Inferior parietal cortex (tissue), 1 donor: ENCODE measurements at regions not wholly inside any gene's neighbourhood (a gene's known extent, or its start where the extent isn't known, plus 50 kb on each side); places are given as distances from the start of the nearest gene placed in this dataset.
"Not testable (repeated sequence)": the region's sequence is repeated elsewhere in the genome, so short reads cannot be mapped to it uniquely, and the experiment has no call there.

ENCODE experiments used
- DNase-seq: peaks from one replicate; pipeline ENCODE4 v3.0.0-alpha.2; 2016; ENCODE audit errors: extremely low spot score

DNA sequence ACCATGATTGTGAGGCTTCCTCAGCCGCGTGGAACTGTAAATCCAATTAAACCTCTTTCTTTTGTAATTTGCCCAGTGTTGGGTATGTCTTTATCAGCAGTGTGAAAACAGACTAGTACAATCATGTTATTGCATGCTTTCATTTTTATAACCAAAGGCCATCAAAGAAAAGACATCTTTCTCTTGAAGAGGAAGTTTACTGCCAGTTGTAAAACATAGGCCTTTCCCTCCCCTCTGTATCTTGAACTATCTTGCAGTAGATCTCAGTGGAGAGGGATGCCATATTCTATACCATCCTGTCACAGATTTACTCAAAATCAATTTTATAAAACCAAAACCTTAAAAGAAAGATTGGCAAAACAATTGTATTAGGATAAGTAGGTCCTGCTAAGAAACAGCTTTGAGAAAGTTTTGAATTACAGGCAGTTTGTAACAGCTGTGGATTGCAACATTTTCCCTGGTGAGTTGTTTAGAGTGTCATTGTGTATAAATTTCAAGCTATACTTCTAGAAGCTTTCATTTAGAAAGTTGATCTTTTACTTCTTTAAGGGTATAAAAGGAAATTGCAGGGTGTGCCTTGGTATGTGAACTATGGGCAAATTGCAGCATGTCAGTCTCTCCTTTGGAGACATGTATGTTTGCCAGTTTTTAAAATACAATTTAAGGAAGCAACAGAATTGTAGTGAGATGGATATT is 128.0 kb downstream of the ATP23 start:
- no peak for DNase-seq

DNA sequence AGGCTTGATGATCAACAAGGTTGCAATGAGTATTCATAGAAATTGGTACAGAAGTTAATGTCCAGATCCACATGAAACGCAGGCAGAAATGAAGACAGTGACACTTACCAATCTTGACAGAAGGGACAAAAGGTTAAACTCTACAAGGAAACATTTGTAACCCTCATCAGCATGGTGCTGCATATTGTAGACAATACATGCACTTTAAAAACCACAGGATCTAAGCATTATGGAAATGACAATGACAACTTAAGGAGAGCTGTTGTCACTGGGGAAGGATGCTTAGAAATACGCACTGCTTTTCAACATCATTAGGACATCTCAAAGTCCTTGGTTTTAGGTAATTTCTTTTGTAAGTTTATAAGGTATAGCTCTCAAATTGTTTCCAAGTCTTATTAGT is 130.6 kb downstream of the ATP23 start:
- DNase-seq = no peak

DNA sequence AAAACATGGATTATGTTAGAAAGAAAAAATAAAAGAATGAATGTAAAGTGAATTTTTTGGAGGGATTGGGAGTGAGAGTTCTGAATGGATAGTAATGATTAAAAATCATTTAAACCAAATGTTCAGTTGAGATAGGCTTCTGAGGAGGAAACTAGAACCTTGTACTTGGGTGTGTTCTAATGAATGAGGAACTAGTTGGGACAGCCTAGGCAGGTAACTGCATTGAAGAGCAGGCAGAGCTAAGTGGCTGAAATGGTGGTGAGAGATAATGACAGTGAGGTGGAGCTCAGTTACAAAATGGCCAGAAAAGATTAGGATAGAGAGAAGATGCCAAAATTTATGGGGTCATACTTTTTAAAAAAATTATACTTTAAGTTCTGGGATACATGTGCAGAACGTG is 132.9 kb downstream of the ATP23 start:
- DNase-seq = no peak

DNA sequence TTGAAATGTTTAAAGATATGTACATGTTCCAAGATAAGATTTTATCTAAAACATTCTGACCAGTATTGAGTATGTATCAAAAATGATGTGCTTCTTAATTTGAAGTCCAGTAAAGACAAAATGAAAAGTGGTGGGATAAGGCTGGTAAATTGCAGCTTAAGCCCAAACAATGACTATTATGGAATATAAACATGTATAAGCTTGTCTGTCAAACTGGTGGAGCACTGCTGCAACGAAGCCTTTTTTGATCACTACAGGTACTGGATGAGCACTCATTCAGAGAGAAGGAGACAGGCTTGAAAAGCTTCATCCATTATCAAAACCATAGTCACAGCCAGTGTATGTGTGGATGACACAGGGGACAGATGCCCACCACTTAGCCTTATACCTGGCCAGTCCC is 138.4 kb downstream of the ATP23 start:
- DNase-seq = no peak

DNA sequence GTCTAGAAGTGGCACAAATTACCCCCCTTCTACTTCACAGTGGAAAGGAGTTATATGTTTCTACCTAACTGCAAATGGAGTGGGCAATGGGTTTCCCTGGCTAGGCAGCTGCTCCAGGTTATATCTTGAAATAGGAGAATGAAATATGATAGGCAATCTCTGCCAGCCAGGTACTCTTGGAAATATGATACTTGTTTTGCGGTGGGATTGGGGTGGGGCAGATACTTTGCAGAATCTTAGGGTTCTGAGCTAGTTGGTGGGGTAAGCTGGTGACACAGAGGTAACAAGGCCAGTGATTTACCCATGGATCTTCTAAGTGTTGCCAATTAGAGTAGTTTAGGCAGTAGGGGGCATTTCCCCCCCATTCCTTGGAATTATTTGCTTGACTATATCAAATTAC is 140.1 kb downstream of the ATP23 start:
- DNase-seq = no peak

DNA sequence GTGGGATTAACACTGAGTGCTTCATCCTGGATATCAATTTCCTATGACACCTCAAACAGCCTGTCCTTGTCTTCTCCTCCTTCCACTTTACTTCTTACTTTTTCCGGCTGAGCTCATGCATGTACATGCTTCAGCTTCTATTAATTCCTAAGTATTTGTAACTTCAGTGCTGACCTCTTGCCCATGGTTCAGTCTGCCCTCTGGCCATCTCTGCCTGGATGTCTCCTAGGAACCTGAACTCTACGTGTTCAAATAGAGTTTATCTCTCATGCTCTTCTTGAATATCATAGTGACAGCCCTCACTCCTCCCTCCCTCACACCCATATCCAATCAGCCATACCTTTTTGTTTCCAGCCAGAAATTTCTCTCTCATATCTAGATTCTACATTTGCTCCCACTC is 141.6 kb downstream of the ATP23 start:
- no peak for DNase-seq

DNA sequence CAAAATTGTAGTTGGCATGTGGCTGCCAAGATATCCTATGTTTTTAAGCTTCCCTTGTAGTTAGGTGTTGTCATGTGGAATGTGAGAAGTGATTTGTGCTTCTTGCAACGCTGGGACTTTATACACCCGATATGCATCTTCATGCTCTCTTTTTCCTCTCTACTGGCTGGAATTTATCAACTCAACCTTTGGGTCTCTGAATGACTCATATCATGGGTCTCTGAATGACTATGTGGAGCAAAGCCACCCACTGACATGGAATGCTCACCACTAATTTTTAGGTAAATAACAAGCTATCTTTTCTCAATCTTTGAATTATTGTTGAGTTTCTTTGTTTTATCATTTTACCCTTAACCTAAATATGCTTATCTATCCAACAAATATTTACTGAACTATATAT is 144.6 kb downstream of the ATP23 start:
- DNase-seq = no peak

DNA sequence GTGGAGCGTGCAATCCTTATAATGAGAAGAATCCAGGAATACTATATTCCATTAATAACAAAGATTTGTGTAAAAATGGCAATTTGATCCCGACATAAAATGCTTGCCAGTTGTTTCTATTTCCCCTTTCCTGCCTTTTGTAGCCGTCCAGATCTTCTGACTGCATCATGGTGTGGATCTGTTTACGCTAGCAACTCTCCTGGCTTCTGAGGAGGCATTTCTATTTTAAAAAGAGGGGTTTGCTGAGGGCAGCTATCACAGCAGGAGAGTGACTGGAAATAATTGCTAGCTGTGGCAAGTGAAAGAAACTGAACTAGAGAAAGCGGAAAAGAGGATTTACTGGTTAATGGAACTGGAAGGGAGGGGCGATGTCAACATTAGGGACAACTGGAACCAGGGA is 145.6 kb downstream of the ATP23 start:
- DNase-seq = no peak

DNA sequence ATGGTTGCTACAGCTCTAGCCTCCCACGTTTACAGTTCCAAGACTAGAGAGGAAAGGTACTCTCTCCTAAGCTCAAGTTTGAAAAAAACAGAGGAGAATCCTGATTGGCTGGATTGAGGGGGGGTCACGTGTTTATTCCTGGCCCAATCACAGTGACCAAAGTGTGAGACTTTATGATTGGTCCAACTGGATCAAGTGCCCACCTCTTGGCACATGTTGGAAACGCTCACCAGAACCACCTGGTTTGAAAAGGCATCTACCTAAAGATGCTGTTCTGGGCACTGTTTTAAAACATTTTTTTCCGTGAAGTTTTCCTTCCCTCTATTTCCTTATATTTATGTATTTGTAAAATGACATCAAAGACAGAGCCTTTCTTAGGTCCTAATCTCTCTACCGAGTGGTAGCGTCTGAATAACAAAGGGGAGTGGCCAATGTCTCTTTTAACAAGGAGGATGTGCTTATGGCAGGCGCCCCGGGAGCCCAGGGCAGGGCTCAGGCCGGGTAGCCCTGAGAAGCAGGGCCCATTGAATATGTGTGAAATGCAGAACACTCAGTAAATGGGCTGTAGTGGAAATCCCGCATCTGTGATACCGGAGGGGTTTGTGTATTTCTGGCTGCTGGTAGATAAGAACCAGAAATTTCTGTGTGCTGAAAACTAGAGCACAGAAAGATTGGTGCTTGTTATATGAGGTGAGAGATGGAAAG is 146.2 kb downstream of the ATP23 start:
- DNase-seq = no peak

DNA sequence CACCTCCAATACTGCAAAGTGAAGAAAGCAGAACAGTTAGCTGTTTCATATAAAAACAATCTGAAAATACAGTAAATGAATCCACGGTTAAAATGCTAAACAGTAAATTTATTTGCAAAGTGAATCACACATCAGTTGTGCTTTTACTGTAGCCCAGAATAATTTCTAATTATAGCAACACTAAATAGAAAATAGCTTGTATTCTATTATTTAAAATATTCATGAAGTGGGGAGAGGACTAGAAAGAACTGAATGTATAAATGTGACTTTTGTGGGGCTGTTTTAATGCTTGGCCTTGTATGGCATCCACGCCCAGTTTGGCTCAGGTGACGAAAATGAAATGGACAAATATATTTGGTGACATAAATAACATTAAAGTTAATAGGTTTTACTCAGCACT is 148.2 kb downstream of the ATP23 start:
- no peak for DNase-seq

DNA sequence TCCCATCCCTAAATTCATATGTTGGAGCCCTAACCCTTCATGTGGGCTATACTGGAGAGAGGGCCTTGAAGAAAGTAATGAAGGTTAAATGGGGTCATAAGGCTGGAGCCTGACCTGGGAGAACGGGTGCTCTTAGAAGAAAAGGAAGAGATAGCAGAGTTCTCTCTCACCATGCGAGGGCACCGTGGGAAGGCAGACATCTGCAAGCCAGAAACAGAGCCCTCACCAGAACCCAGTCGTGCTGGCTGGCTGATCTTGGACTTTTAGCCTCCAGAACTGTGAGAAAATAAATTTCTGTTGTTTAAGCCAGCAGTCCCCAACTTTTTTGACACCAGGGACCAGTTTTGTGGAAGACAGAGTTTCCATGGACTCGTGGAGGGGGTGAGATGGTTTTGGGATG is 149.3 kb downstream of the ATP23 start:
- DNase-seq = no peak

DNA sequence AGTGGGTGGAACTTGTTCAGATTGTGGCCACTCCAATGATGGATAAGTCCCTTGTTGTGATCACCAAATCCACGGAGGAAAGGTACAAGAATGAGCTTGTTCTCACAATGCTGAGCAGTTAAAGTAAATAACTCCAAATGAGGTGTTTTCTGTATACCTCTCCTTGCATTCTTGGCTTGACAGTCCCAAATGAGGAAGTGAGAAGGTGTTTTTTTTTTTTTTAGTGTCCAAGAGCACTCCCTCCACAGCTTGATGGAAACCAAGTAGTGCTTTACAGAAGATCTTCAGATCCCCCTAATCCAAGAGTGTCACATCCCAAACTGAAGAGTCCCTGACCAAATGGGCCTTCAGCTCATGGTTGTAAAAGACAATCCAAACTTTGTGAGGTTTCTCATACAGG is 153.6 kb downstream of the ATP23 start:
- no peak for DNase-seq

DNA sequence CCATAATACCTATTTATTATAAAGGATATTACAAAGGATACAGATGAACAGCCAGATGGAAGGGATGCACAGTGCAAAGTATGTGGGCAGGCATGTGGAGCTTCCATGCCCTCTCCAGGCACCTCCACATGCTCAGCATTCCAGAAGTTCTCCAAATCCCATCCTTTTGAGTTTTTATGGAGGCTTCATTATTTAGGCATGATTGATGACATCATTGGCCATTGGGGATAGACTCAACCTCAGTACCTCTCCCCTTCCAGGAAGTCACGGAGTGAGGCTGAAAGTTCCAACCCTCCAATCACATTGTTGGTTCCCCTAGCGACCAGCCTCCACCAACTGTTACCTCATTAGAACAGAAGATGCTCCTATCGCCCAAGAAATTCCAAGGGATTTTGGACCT is 156.4 kb downstream of the ATP23 start:
- no peak for DNase-seq

DNA sequence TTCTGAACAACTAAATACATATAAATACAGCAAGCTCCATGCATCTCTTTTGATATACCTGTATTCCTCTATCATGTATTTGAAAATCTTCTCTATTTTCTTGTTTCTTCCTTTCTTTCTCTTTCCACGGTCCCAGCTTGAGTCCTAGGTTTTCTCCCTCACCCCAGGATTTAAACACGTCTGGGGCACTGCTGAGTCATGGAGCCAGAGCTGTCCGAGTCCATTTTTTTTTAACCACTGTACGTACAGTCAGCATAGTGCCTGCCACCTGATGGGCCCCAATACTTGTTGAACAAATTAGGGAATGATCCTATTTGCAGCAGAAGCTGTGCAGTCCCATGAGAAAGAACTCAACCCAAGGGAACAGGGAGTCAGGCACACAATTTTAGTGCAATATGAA is 158.1 kb downstream of the ATP23 start:
- DNase-seq = no peak

DNA sequence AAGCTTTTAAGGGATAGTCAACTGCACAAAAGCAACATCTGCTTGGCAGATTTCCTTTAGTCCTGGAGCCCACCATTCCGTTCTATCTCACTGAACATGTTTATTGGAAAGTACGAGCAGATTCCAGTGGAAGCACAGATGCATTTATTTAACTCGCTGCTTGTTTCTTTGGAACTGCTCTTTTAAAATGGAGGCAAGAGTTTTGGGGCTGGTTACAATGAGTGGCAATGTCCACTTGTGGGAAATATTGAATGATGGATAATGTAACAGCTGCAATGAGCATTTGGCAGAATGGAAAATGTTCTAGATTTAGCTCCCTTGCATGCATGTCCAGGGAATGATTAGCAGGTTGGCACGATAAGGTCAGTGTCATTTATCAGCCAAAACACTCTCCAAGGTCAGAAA is 163.0 kb downstream of the ATP23 start:
- DNase-seq = no peak

DNA sequence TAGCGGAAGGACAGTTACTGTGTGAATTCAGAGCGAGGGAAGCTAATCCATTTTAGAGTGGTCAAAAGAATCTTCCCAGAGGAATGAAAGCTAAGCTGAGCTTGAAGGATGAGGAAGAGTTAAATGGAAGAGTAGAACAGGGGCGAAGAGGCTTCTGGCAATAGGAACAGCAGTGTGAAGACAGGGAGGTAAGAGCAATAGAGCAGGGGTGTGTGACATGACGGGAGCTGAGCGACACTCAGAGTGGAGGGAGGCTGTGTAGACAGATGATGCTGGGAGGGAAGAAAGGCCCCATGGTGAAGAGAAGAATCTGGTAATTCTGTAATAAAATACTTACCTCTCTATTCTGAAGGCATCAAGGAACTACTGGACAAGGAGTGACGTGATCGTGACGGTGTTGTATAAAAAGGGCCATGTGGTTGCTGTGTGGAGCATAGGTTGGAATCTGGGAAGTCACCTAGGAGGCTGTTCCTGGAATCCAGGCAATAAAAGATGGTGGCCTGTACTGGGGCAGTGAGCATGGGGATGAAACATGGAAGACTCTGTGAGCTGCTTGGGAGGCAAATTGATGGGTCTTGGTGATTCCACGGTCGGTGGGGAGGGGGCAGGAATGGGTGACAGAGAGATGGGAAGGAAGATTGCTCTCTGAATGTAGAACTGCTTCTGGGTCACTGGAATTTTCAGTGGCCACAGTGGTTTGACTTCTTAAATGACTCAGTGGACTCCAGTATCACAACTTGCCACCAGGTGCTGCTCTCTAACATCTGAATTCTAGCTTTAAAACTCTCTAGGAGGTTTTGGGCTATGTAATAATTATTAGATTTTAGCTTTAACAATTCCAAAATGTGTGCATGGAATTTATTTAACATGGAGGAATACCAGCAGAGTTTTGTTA is 164.1 kb downstream of the ATP23 start:
- no peak for DNase-seq

DNA sequence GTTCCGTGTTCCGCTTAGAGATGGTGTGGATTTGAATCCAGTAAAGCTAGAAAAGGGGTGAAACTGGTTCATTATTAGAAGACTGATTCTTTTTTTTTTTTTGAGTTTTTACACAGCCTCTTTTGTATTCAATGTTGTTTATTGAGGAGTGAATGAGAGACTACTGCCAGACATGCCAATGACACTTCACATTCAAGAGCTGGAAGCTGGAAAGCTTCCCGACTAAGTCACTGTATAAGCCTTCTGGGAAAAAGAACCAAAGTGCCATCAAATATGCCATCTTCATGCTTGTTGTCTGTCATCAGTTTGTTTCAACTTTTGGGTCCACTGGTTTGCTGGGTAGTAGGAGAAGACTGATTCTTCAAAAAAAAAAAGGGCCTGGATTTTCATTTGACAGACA is 164.8 kb downstream of the ATP23 start:
- peak; percentile 7 for DNase-seq

DNA sequence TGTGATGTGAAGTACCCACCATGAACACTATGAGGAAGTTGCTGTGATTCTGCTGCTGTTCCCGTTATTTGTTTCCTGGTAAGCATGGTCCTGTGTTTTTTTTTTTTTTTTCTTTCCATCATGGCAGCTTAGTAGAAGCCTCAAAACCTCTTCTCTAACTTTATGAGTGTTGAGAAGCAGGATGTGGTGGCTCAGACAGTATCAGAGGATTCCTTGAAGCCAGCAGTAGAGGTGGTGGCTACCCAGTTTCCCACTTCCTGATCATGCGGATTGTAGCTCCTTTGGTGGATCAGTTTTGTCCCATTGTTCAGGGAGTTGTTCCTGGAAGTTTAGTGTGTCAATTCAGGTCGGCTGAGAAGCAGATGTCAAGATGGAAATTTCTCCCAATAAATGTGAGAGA is 175.8 kb downstream of the ATP23 start:
- DNase-seq = no peak

DNA sequence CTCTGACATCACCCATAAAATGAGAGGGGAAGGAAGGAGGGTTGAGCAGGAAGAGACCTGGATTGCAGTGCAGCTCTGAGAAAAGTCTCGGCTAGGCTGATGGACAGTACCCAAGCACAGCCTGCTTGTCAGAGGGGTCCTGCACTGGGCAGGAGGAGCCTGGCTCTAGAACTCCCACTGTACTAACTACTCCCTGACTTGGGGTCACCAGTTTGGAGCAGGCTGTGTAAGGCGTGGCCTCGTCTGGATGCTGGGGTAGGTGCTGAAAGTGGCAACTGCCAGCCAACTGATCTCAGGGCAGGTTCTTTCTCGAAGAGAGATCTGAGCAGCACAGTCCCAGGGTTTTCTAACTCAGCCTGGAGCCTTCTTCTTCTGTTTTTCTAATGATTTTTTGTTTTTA is 176.3 kb downstream of the ATP23 start:
- no peak for DNase-seq

DNA sequence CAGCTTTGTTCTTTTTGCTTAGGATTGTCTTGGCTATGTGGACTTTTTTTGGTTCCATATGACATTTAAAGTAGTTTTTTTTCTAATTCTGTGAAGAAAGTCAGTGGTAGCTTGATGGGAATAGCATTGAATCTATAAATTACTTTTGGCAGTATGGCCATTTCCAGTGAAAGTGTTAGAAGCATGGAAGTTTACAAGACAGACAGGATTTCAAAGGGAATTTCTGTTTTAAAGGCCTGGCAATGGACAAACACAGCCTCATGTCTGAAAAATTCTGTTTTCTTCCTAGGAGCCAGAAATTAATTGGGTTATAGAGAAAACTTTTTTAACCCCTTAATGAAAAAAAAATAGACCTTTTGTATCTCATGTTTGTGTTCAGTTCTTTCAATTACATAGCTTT is 184.4 kb downstream of the ATP23 start:
- not testable (repeated sequence) for DNase-seq

DNA sequence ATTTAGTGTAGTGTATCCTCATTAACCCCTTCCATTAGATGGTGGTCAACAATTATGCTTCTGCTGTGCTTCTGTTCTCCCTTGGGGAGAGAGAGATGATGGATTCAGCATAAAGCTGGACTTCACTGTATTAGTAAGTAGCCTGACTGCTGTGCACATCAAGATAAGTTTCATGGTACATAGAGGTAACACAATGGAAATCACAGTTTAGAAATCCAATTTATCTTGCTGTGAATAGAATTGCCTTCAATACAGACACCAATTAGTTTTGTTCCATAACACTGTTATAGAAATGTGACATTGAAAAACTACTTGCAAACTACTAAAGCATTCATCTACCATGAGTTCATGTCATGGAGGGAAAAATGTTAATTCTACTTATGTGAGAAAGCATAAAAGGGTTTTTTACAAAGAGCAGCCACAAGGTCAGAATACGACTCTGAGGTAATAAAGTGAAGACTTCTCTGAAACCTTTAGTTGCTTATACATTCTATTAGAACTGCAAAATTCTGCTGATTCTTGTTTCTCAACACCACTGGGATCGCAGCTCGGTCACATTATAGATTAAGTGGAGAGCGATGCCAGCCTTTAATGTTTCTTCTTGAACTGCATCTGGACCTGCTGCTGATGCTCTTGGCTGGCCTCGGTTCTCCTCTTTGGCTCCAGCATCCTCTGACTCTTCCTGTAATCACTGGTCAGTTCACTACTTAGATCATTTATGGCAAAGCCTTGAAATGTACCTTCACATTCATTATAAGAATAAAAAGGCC is 190.8 kb downstream of the ATP23 start:
- DNase-seq = no peak

DNA sequence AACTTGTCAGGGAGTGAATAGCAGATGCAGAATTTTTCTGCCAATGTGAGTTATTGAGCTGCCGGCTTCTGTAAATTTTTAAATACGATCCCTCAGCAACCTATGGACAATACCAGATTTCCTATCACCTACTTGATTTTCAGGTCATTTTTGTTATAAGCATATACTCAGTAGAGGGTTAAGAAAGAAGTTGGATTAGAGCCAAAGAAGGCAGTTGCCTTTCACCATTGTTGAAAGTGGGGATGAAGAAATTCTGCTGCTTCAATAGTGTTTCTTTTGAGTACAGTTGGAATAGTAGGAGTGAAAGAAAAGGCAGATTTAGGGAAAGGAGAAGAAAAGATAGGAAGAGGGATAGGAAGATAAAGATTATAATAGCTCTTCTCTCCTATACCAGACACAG is 197.1 kb downstream of the ATP23 start:
- DNase-seq = no peak
